GM12892 (cell line): ENCODE measurements at regions not wholly inside any gene's neighbourhood (a gene's known extent, or its start where the extent isn't known, plus 50 kb on each side); places are given as distances from the start of the nearest gene placed in this dataset.

Source experiments
- POLR2AphosphoS5 ChIP-seq: IDR thresholded peaks from 2 replicates; pipeline ENCODE4 v1.6.1; 2011; ENCODE audit warnings: low read depth, low read length, control low read depth
- TAF1 ChIP-seq: IDR thresholded peaks from 2 replicates; pipeline ENCODE4 v1.6.1; 2011; ENCODE audit warnings: low read depth, mild to moderate bottlenecking, control low read depth, low read length, borderline replicate concordance

- TF ChIP-seq POLR2AphosphoS5 (no peak), TAF1 (no peak)
Observed at GRCh38 chr1:195590649-195591048, 1017.6 kb downstream of the KCNT2 start.
